Tibial artery (tissue), 4 donors: ENCODE measurements at regions not wholly inside any gene's neighbourhood (a gene's known extent, or its start where the extent isn't known, plus 50 kb on each side); places are given as distances from the start of the nearest gene placed in this dataset.

ENCODE experiments used
- DNase-seq, 2 donors: peaks; one replicate each; pipeline ENCODE4 v3.0.0-alpha.2; 2019
- H3K27ac ChIP-seq, 2 donors: fragments of 200-600 bp; sonication (generic) in 1 of 2; 1 replicate in 1 of 2; 2 replicates in 1 of 2; pipeline ENCODE4 v1.5.1; 2018 to 2019; ENCODE audit warnings: mild to moderate bottlenecking in 1 of 2
- H3K27me3 ChIP-seq, 2 donors: fragments of 200-600 bp; sonication (generic) in 1 of 2; one replicate each; pipeline versions ENCODE4 v1.5.1 to v1.6.0; 2016 to 2019
- H3K36me3 ChIP-seq, 3 donors: fragments of 200-600 bp; sonication (generic) in 2 of 3; one replicate each; pipeline ENCODE4 v1.5.1; 2016 to 2019; ENCODE audit warnings: mild to moderate bottlenecking in 2 of 3
- H3K4me1 ChIP-seq, 4 donors: fragments of 200-600 bp; sonication (generic) in 2 of 4; 1 replicate in 3 of 4; 2 replicates in 1 of 4; pipeline ENCODE4 v1.5.1; 2016 to 2019
- H3K4me3 ChIP-seq, 2 donors: fragments of 200-600 bp; sonication (generic) in 1 of 2; 1 replicate in 1 of 2; 2 replicates in 1 of 2; pipeline ENCODE4 v1.5.1; 2018 to 2019; ENCODE audit warnings: mild to moderate bottlenecking in 2 of 2
- H3K9me3 ChIP-seq, 3 donors: fragments of 200-600 bp; sonication (generic) in 1 of 3; one replicate each; pipeline ENCODE4 v1.5.1; 2016 to 2019
- CTCF ChIP-seq, 2 experiments: fragments of 200-600 bp in 1 of 2; fragments of 450-650 bp in 1 of 2; IDR thresholded peaks; one replicate each; pipeline ENCODE4 v1.5.1; 2017 to 2019; ENCODE audit warnings: antibody characterized with exemption in 2 of 2, mild to moderate bottlenecking in 1 of 2, moderate library complexity in 1 of 2
- intact Hi-C: fragments of 100-400 bp; cut with DNase I; formaldehyde crosslinking; loops from one replicate; pipeline ENCODE4 v1.15.0; 2023; ENCODE audit warnings: low total_unique reads

DNA sequence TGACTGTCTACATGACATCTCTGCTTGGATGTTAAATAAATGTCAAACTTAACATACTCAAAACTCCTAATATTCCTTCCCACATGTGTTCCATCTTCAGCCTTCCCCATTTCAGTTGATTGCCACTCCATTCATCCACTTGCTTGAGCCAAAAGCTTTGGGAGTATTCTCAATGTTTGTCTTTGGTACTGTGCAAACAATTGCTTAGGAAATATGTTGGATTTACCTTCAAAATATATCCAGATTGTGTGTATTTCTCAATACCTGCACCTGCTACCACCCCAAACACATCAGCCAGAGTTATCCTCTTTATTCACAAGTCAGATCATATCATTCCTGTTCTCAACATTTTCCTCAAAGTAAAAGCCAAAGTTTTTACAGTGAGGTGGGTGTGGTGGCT is 350.3 kb upstream of the FAM98A start:
- Histone ChIP-seq H3K4me1 (no peaks in the 10 kb centered on the region), H3K9me3 (no peaks in the 10 kb centered on the region), H3K36me3 (no peaks in the 10 kb centered on the region), H3K27me3 (no peaks in the 10 kb centered on the region), H3K4me3 (no peak overlapping the region), H3K27ac (no peak overlapping the region)
- intact Hi-C loops, result no loop called here
- no peak for DNase-seq
- TF ChIP-seq CTCF (IDR thresholded peaks at IDR 0.05), result no peak

DNA sequence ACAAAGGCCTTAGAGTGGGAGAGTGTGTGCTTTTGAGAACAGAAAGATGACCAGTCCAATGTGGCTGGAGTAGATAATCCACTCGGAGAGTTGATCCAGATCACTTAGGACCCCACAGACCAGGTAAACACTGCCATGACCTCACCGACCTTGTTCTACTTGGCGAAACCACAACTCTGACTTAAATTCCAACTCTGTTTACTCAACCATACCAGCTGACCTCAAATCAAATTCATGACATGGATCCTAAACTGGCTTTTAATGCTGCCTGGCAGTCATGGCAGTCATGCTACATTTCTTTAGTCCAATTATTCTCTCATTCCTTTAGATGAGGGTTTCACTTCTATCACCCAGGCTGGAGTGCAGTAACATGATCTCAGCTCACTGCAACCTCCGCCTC is 347.1 kb upstream of the FAM98A start:
- no peak overlapping the region for H3K27ac ChIP-seq
- intact Hi-C loops, result no loop called here
- TF ChIP-seq CTCF (IDR thresholded peaks at IDR 0.05), result no peak
- H3K36me3 ChIP-seq, result no peaks in the 10 kb centered on the region
- H3K4me3 ChIP-seq, result no peak overlapping the region
- DNase-seq, result no peak
- no peaks in the 10 kb centered on the region for H3K27me3 ChIP-seq
- H3K4me1 ChIP-seq, result no peaks in the 10 kb centered on the region
- H3K9me3 ChIP-seq, result no peaks in the 10 kb centered on the region

DNA sequence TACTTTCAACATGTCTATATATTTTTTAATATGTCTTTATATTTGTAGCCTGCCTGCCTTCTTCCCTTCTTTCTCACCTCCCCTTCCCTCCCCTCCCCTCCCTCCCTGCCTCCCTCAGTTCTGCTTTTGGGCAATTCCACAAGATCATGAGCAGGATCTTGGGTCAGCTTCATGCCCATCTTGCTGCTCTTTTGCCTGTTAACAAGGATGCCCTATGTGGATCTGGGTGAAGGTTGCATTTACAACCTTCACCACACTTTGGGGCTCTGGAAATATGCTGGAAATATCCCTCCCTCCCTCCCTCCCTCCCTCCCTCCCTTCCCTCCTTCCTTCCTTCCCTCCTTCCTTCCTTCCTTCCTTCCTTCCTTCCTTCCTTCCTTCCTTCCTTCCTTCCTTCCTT is 334.1 kb upstream of the FAM98A start:
- Histone ChIP-seq H3K9me3 (no peaks in the 10 kb centered on the region), H3K27me3 (no peaks in the 10 kb centered on the region), H3K4me3 (no peak overlapping the region), H3K4me1 (no peaks in the 10 kb centered on the region), H3K36me3 (no peaks in the 10 kb centered on the region), H3K27ac (no peak overlapping the region)
- intact Hi-C loops, result no loop called here
- DNase-seq, result no peak
- TF ChIP-seq CTCF (IDR thresholded peaks at IDR 0.05), result no peak

DNA sequence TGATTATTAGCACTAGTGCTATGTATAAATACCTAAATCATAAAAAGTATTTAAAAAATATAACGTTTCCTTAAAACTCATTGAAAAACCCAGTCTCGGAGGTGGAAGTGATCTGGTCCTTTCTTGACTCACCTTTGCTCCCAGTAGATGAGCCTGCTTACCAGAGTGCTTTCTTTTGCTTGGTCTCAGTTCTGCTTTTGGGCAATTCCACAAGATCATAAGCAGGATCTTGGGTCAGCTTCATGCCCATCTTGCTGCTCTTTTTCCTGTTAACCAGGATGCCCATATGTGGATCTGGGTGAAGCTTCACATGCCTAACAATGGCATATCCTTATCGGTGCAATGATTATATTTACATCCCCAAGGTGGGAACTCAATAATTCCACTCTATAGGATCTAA is 332.1 kb upstream of the FAM98A start:
- no peak overlapping the region for H3K27ac ChIP-seq
- no peaks in the 10 kb centered on the region for H3K36me3 ChIP-seq
- TF ChIP-seq CTCF (IDR thresholded peaks at IDR 0.05), result no peak
- intact Hi-C loops, result no loop called here
- H3K4me1 ChIP-seq, result no peaks in the 10 kb centered on the region
- peaks cover 0 to 4% of the 10 kb centered on the region in 2 donors for H3K27me3 ChIP-seq
- H3K4me3 ChIP-seq, result no peak overlapping the region
- no peaks in the 10 kb centered on the region for H3K9me3 ChIP-seq
- no peak for DNase-seq

DNA sequence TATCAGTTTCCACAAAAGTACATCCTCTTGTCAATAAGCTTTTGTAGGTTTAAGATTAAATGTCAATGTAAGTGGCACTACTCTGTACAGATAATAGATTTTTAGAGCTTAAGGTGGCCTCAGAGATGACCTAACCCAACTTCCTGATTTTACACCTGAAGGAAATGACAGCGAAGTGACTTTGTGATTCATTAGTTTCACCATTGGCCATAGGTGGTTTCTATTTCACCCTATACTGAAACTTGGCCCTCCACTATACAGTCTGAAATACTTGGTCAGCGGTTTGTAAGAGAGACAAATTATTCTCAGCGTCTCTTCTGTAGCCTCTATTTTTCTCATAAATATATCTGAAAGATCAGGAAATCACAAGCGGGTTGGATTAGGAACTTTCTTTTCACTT is 330.4 kb upstream of the FAM98A start:
- intact Hi-C loops, result no loop called here
- H3K27me3 ChIP-seq, result peaks cover 0 to 4% of the 10 kb centered on the region in 2 donors
- no peak for TF ChIP-seq CTCF (IDR thresholded peaks at IDR 0.05)
- H3K4me3 ChIP-seq, result no peak overlapping the region
- H3K27ac ChIP-seq, result no peak overlapping the region
- DNase-seq, result no peak
- no peaks in the 10 kb centered on the region for H3K9me3 ChIP-seq
- H3K36me3 ChIP-seq, result no peaks in the 10 kb centered on the region
- H3K4me1 ChIP-seq, result no peaks in the 10 kb centered on the region

DNA sequence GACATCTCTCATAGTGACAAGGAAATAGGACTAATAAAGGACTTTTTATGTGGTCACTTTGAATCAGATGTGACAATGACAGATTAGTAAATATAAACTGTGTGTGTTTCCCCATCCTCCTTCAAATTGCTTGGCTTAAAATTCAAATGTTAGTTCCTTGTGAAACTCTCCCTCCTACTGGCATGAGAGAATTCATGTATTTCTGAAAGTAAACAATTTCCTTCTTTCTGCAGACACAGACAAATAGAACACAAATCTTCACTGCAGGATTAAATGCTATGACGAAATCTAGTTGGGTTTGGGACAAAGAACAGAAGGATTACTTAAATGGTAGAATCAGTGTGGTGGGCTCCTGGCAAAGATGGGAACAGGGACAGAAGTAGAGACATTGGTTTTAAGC is 328.7 kb upstream of the FAM98A start:
- no peak for DNase-seq
- no peak for TF ChIP-seq CTCF (IDR thresholded peaks at IDR 0.05)
- Histone ChIP-seq H3K4me3 (no peak overlapping the region), H3K9me3 (no peaks in the 10 kb centered on the region), H3K27me3 (peaks cover 0 to 4% of the 10 kb centered on the region in 2 donors), H3K36me3 (no peaks in the 10 kb centered on the region), H3K27ac (no peak overlapping the region), H3K4me1 (no peaks in the 10 kb centered on the region)
- intact Hi-C loops, result no loop called here
